A673 (cell line): ENCODE measurements at regions not wholly inside any gene's neighbourhood (a gene's known extent, or its start where the extent isn't known, plus 50 kb on each side); places are given as distances from the start of the nearest gene placed in this dataset.
A peak's percentile ranks its signal among the peaks of the same experiment; 100 is the strongest.

Source experiments
- EZH2 ChIP-seq: fragments of 200-600 bp; sonication (generic); IDR thresholded peaks from 2 replicates; pipeline ENCODE4 v1.6.1; 2017; ENCODE audit warnings: borderline replicate concordance, low read depth, mild to moderate bottlenecking, mixed read lengths, antibody characterized with exemption, low read length; ENCODE audit not compliant: poor library complexity, severe bottlenecking
- TF ChIP-seq, protein P1 (sequence below): fragments of 300-800, 200-600 bp; sonication (generic); conservative IDR thresholded peaks from 2 replicates; pipeline ENCODE4 v1.5.1; 2017; ENCODE audit warnings: low read depth, mild to moderate bottlenecking, antibody characterized with exemption, low read length, moderate library complexity, mixed read lengths

DNA sequence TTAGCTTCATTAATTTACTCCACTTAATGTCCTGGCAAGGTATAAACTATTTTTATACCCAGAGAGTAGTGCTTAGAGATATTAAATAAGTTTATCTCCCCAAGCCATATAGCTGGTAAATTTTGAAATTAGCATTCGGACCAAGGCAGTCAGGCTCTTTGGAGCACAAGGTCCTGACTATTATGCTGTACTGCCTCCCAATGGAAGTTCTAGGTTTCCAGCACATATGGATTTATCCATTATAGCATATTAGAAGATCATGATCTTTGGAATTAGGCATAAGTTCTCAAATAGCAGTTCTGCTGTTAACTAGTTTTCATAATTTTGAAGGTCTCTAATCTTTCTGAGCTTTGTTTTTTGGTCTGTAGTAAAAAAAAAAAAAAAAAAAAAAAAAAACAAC, 835.3 kb upstream of the EPHA7 start:
- TF ChIP-seq, protein P1, sequence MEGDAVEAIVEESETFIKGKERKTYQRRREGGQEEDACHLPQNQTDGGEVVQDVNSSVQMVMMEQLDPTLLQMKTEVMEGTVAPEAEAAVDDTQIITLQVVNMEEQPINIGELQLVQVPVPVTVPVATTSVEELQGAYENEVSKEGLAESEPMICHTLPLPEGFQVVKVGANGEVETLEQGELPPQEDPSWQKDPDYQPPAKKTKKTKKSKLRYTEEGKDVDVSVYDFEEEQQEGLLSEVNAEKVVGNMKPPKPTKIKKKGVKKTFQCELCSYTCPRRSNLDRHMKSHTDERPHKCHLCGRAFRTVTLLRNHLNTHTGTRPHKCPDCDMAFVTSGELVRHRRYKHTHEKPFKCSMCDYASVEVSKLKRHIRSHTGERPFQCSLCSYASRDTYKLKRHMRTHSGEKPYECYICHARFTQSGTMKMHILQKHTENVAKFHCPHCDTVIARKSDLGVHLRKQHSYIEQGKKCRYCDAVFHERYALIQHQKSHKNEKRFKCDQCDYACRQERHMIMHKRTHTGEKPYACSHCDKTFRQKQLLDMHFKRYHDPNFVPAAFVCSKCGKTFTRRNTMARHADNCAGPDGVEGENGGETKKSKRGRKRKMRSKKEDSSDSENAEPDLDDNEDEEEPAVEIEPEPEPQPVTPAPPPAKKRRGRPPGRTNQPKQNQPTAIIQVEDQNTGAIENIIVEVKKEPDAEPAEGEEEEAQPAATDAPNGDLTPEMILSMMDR, result peak; percentile 49
- no peak for TF ChIP-seq EZH2
